IMR-90 (cell line): ENCODE measurements at regions not wholly inside any gene's neighbourhood (a gene's known extent, or its start where the extent isn't known, plus 50 kb on each side); places are given as distances from the start of the nearest gene placed in this dataset.

Source experiments
- ATAC-seq: fragments of 200-7000 bp; cut with Tn5 transposase; 2 replicates; pipeline ENCODE4 v1.9.1; 2020; ENCODE audit warnings: low read depth, mild to moderate bottlenecking, moderate library complexity
- BruUV-seq: library from RNA; stranded (reverse); fragments of 400-500 nt; replicated peaks from 2 replicates; lab custom pipeline; 2021; lab: Mats Ljungman, UMichigan
- CTCF ChIA-PET: fragments of 300-600 bp; formaldehyde crosslinking; extraction: SDS; loops from one replicate; lab custom pipeline; 2021; ENCODE audit warnings: antibody characterized with exemption; lab: Yijun Ruan, JAX
- POLR2A ChIA-PET: fragments of 300-600 bp; sonication (Branson Sonifier 250); formaldehyde crosslinking; loops from one replicate; lab custom pipeline; 2022; ENCODE audit warnings: antibody characterized with exemption; ENCODE audit not compliant: unreplicated experiment; lab: Charles Lee
- DNase-seq: peaks from one replicate; pipeline ENCODE4 v3.0.0; 2013
- H2AFZ ChIP-seq: replicated peaks from 2 replicates; pipeline ENCODE3; 2013; ENCODE audit warnings: low read length, mild to moderate bottlenecking; ENCODE audit not compliant: poor library complexity
- H2AK5ac ChIP-seq: 2 replicates; pipeline ENCODE4 v1.6.1; 2013; ENCODE audit warnings: low read depth, low read length, inconsistent platforms
- H2AK9ac ChIP-seq: replicated peaks from 2 replicates; pipeline ENCODE3; 2013; ENCODE audit warnings: mild to moderate bottlenecking, low read depth, low read length, moderate library complexity; ENCODE audit not compliant: poor library complexity
- H2BK120ac ChIP-seq: 2 replicates; pipeline ENCODE4 v1.6.1; 2013; ENCODE audit warnings: low read depth, low read length, inconsistent platforms
- H2BK15ac ChIP-seq: 3 replicates; pipeline ENCODE4 v1.6.1; 2013; ENCODE audit warnings: low read depth, low read length, inconsistent platforms
- H2BK20ac ChIP-seq: 2 replicates; pipeline ENCODE4 v1.6.1; 2013; ENCODE audit warnings: low read depth, mild to moderate bottlenecking, inconsistent platforms, low read length, moderate library complexity
- H2BK5ac ChIP-seq: 2 replicates; pipeline ENCODE4 v1.6.1; 2013; ENCODE audit warnings: mild to moderate bottlenecking, low read depth, low read length, inconsistent platforms; ENCODE audit not compliant: poor library complexity, severe bottlenecking
- H3K14ac ChIP-seq: replicated peaks from 2 replicates; pipeline ENCODE4 v1.6.1; 2013; ENCODE audit warnings: low read depth, low read length, inconsistent platforms
- H3K18ac ChIP-seq: 2 replicates; pipeline ENCODE4 v1.6.1; 2013; ENCODE audit warnings: low read depth, low read length, control low read depth
- H3K23ac ChIP-seq: 2 replicates; pipeline ENCODE4 v1.6.1; 2013; ENCODE audit warnings: low read depth, low read length, inconsistent platforms
- H3K27ac ChIP-seq: 2 replicates; pipeline ENCODE4 v1.5.1; 2013; ENCODE audit warnings: mild to moderate bottlenecking, control low read depth, low read length; ENCODE audit not compliant: insufficient read depth
- H3K27me3 ChIP-seq: 2 replicates; pipeline ENCODE4 v1.6.1; 2013; ENCODE audit warnings: low read length; ENCODE audit not compliant: control insufficient read depth, insufficient read depth
- H3K36me3 ChIP-seq: 2 replicates; pipeline ENCODE4 v1.6.1; 2013; ENCODE audit warnings: low read length, mixed read lengths; ENCODE audit not compliant: control insufficient read depth, insufficient read depth
- H3K4ac ChIP-seq: 2 replicates; pipeline ENCODE4 v1.6.1; 2013; ENCODE audit warnings: low read depth, low read length, inconsistent platforms
- H3K4me1 ChIP-seq: 2 replicates; pipeline ENCODE4 v1.6.1; 2013; ENCODE audit warnings: low read length, mixed read lengths; ENCODE audit not compliant: control insufficient read depth, insufficient read depth
- H3K4me2 ChIP-seq: 2 replicates; pipeline ENCODE4 v1.6.1; 2013; ENCODE audit warnings: low read depth, mild to moderate bottlenecking, control low read depth, low read length, moderate library complexity
- H3K4me3 ChIP-seq: 2 replicates; pipeline ENCODE4 v1.5.1; 2013; ENCODE audit warnings: low read depth, mild to moderate bottlenecking, control low read depth, low read length, moderate library complexity; ENCODE audit not compliant: insufficient read depth
- H3K56ac ChIP-seq: 2 replicates; pipeline ENCODE4 v1.6.1; 2013; ENCODE audit warnings: low read length, inconsistent platforms; ENCODE audit not compliant: insufficient read depth; ENCODE audit errors: extremely low read depth
- H3K79me1 ChIP-seq, 2 experiments: 2 replicates each; pipeline ENCODE4 v1.6.1; 2013; ENCODE audit warnings: low read length in 2 of 2, inconsistent platforms in 1 of 2, low read depth in 1 of 2
- H3K9ac ChIP-seq: 2 replicates; pipeline ENCODE4 v1.6.1; 2013; ENCODE audit warnings: low read depth, low read length, control low read depth
- H3K9me1 ChIP-seq: 2 replicates; pipeline ENCODE4 v1.6.1; 2013; ENCODE audit warnings: low read length, inconsistent platforms; ENCODE audit not compliant: insufficient read depth
- H3K9me3 ChIP-seq: 2 replicates; pipeline ENCODE4 v1.6.1; 2013; ENCODE audit warnings: low read length; ENCODE audit not compliant: control insufficient read depth, insufficient read depth
- H4K20me1 ChIP-seq: 2 replicates; pipeline ENCODE4 v1.6.1; 2013; ENCODE audit warnings: low read length, inconsistent platforms; ENCODE audit not compliant: insufficient read depth
- H4K5ac ChIP-seq: 2 replicates; pipeline ENCODE4 v1.6.1; 2013; ENCODE audit warnings: mild to moderate bottlenecking, low read depth, low read length, control low read depth
- H4K8ac ChIP-seq, 2 experiments: 2 replicates each; pipeline ENCODE4 v1.6.1; 2013; ENCODE audit warnings: low read depth in 2 of 2, low read length in 2 of 2, control low read depth in 1 of 2, inconsistent platforms in 1 of 2
- H4K91ac ChIP-seq: 2 replicates; pipeline ENCODE4 v1.6.1; 2013; ENCODE audit warnings: low read depth, low read length, inconsistent platforms; ENCODE audit not compliant: insufficient read depth
- CHD1 ChIP-seq: IDR thresholded peaks from 2 replicates; pipeline ENCODE4 v1.6.1; 2012; ENCODE audit warnings: low read depth, low read length, improper control_type of control experiment
- MAFK ChIP-seq: IDR thresholded peaks from 2 replicates; pipeline ENCODE4 v1.6.1; 2012; ENCODE audit warnings: low read depth, low read length, improper control_type of control experiment
- NFE2L2 ChIP-seq: fragments of 150-350 bp; IDR thresholded peaks from 2 replicates; pipeline ENCODE4 v1.6.1; 2016; ENCODE audit warnings: low read depth, mild to moderate bottlenecking, low read length
- RAD21 ChIP-seq: IDR thresholded peaks from 2 replicates; pipeline ENCODE4 v1.6.1; 2012; ENCODE audit warnings: low read length, improper control_type of control experiment
- WGBS, 2 experiments: methylation state at CpG; one replicate each; pipeline versions ENCODE4 v1.1.5 to v1.1.7; 2013; ENCODE audit warnings: missing lambda C conversion rate in 2 of 2; ENCODE audit not compliant: insufficient read length in 1 of 2; ENCODE audit errors: extremely low coverage in 2 of 2; 5-methylcytosine and 5-hydroxymethylcytosine counted together
- dilution Hi-C: fragments of 300-500 bp; cut with HindIII; formaldehyde crosslinking; loops from one replicate; pipeline ENCODE4 v1.14.3; 2018; ENCODE audit warnings: low sequenced_read_pairs; ENCODE audit not compliant: unreplicated experiment
- in situ Hi-C: fragments of 300-500 bp; cut with MboI; formaldehyde crosslinking; loops from 3 replicates; pipeline ENCODE4 v1.14.3; 2019; ENCODE audit warnings: low sequenced_read_pairs, inconsistent platforms, mixed read lengths
- intact Hi-C: fragments of 100-400 bp; cut with micrococcal nuclease; formaldehyde crosslinking; loops from 2 replicates; pipeline ENCODE4 v1.10.0; 2022

- H3K18ac ChIP-seq: no peak overlapping the region
- H4K8ac ChIP-seq: no peak overlapping the region
- H3K4ac ChIP-seq: no peak overlapping the region
- H2AK5ac ChIP-seq: no peak overlapping the region
- WGBS, 2 experiments: no CpG with 5 or more reads among the region's 4 CpGs
- no peaks in the 10 kb centered on the region for H3K36me3 ChIP-seq
- POLR2A ChIA-PET: no interaction called here
- in situ Hi-C loops: no loop called here
- H3K4me2 ChIP-seq: no peak overlapping the region
- dilution Hi-C loops: no loop called here
- H3K9ac ChIP-seq: no peak overlapping the region
- CTCF ChIA-PET: no interaction called here
- no peaks in the 10 kb centered on the region for H3K9me1 ChIP-seq
- no peaks in the 10 kb centered on the region for H4K20me1 ChIP-seq
- no peak overlapping the region for H4K91ac ChIP-seq
- no peak overlapping the region for H4K5ac ChIP-seq
- H3K56ac ChIP-seq: no peak overlapping the region
- H3K14ac ChIP-seq: no peak overlapping the region
- no peak for TF ChIP-seq RAD21
- TF ChIP-seq CHD1: no peak
- TF ChIP-seq MAFK: no peak
- no peak for TF ChIP-seq NFE2L2
- H3K4me1 ChIP-seq: no peaks in the 10 kb centered on the region
- H2AFZ ChIP-seq: no peak overlapping the region
- no peak overlapping the region for H2BK5ac ChIP-seq
- H3K9me3 ChIP-seq: no peaks in the 10 kb centered on the region
- BruUV-seq: no TSS peak
- intact Hi-C loops: no loop called here
- no peak overlapping the region for H2AK9ac ChIP-seq
- no peaks in the 10 kb centered on the region for H3K27me3 ChIP-seq
- H2BK15ac ChIP-seq: no peak overlapping the region
- no peak for ATAC-seq
- no peak overlapping the region for H3K23ac ChIP-seq
- no peak overlapping the region for H2BK20ac ChIP-seq
- no peak overlapping the region for H2BK120ac ChIP-seq
- H3K79me1 ChIP-seq: no peaks in the 10 kb centered on the region
- no peak overlapping the region for H3K27ac ChIP-seq
- no peak for DNase-seq
- H3K4me3 ChIP-seq: no peak overlapping the region
Observed at GRCh38 chr2:136191041-136191440, 73.1 kb upstream of the CXCR4 start.
